Skeletal muscle tissue (tissue), 3 donors: ENCODE measurements at regions not wholly inside any gene's neighbourhood (a gene's known extent, or its start where the extent isn't known, plus 50 kb on each side); places are given as distances from the start of the nearest gene placed in this dataset.

Experiments used
- H3K27ac ChIP-seq: one replicate; pipeline ENCODE4 v1.7.0; 2013; ENCODE audit warnings: mild to moderate bottlenecking, low read depth, low read length, inconsistent platforms
- H3K27me3 ChIP-seq, 3 donors: one replicate each; pipeline ENCODE4 v1.7.0; 2013; ENCODE audit warnings: low read length in 3 of 3; ENCODE audit not compliant: control insufficient read depth in 3 of 3, insufficient read depth in 3 of 3
- H3K36me3 ChIP-seq, 3 donors: one replicate each; pipeline ENCODE4 v1.7.0; 2013; ENCODE audit warnings: low read length in 3 of 3; ENCODE audit not compliant: control insufficient read depth in 3 of 3, insufficient read depth in 3 of 3
- H3K4me1 ChIP-seq, 3 donors: one replicate each; pipeline ENCODE4 v1.7.0; 2013; ENCODE audit warnings: low read length in 3 of 3, mild to moderate bottlenecking in 3 of 3; ENCODE audit not compliant: control insufficient read depth in 3 of 3, insufficient read depth in 3 of 3
- H3K4me3 ChIP-seq, 3 donors: one replicate each; pipeline ENCODE4 v1.7.0; 2013; ENCODE audit warnings: low read length in 3 of 3
- H3K9ac ChIP-seq, 3 donors: one replicate each; pipeline ENCODE4 v1.7.0; 2013; ENCODE audit warnings: low read length in 3 of 3, mild to moderate bottlenecking in 3 of 3, moderate library complexity in 2 of 3, low read depth in 1 of 3
- H3K9me3 ChIP-seq, 3 donors: one replicate each; pipeline ENCODE4 v1.7.0; 2013; ENCODE audit warnings: low read length in 3 of 3; ENCODE audit not compliant: control insufficient read depth in 3 of 3
- donor health status: Osteomylitis.

- Histone ChIP-seq H3K27me3 (no peaks in the 10 kb centered on the region), H3K27ac (no peak overlapping the region), H3K4me1 (no peaks in the 10 kb centered on the region), H3K4me3 (no peak overlapping the region), H3K9ac (no peak overlapping the region), H3K9me3 (no peaks in the 10 kb centered on the region), H3K36me3 (no peaks in the 10 kb centered on the region)
These were observed 55.9 kb downstream of the BHLHE40 start for GRCh38 chr3:5035113-5035512.

GRCh38 chr3:5035692-5036391 lies 56.6 kb downstream of the BHLHE40 start:
- H3K9ac ChIP-seq, result no peak overlapping the region
- H3K27me3 ChIP-seq, result no peaks in the 10 kb centered on the region
- H3K4me3 ChIP-seq, result no peak overlapping the region
- no peaks in the 10 kb centered on the region for H3K9me3 ChIP-seq
- H3K27ac ChIP-seq, result no peak overlapping the region
- no peaks in the 10 kb centered on the region for H3K4me1 ChIP-seq
- no peaks in the 10 kb centered on the region for H3K36me3 ChIP-seq

- no peaks in the 10 kb centered on the region for H3K9me3 ChIP-seq
- no peaks in the 10 kb centered on the region for H3K4me1 ChIP-seq
- H3K27me3 ChIP-seq, result no peaks in the 10 kb centered on the region
- no peak overlapping the region for H3K4me3 ChIP-seq
- H3K36me3 ChIP-seq, result no peaks in the 10 kb centered on the region
- no peak overlapping the region for H3K9ac ChIP-seq
- no peak overlapping the region for H3K27ac ChIP-seq
These were observed 57.1 kb downstream of the BHLHE40 start for GRCh38 chr3:5036392-5036766.

GRCh38 chr3:5036858-5037257 lies 57.6 kb downstream of the BHLHE40 start:
- Histone ChIP-seq H3K4me1 (no peaks in the 10 kb centered on the region), H3K9ac (no peak overlapping the region), H3K4me3 (no peak overlapping the region), H3K27me3 (no peaks in the 10 kb centered on the region), H3K36me3 (no peaks in the 10 kb centered on the region), H3K9me3 (no peaks in the 10 kb centered on the region), H3K27ac (no peak overlapping the region)

- Histone ChIP-seq H3K9ac (no peak overlapping the region), H3K27ac (no peak overlapping the region), H3K4me3 (no peak overlapping the region), H3K9me3 (no peaks in the 10 kb centered on the region), H3K36me3 (no peaks in the 10 kb centered on the region), H3K4me1 (no peaks in the 10 kb centered on the region), H3K27me3 (no peaks in the 10 kb centered on the region)
These were observed 60.3 kb downstream of the BHLHE40 start for GRCh38 chr3:5039585-5039984.

- H3K27ac ChIP-seq, result no peak overlapping the region
- no peaks in the 10 kb centered on the region for H3K36me3 ChIP-seq
- no peaks in the 10 kb centered on the region for H3K9me3 ChIP-seq
- no peaks in the 10 kb centered on the region for H3K4me1 ChIP-seq
- H3K4me3 ChIP-seq, result no peak overlapping the region
- no peaks in the 10 kb centered on the region for H3K27me3 ChIP-seq
- no peak overlapping the region for H3K9ac ChIP-seq
These were observed 62.1 kb downstream of the BHLHE40 start for GRCh38 chr3:5041315-5041714.

- Histone ChIP-seq H3K36me3 (no peaks in the 10 kb centered on the region), H3K27me3 (no peaks in the 10 kb centered on the region), H3K9ac (no peak overlapping the region), H3K4me3 (no peak overlapping the region), H3K4me1 (peaks cover under 1 to 15% (median 14%) of the 10 kb centered on the region in 3 donors), H3K9me3 (no peaks in the 10 kb centered on the region), H3K27ac (no peak overlapping the region)
These were observed 66.7 kb downstream of the BHLHE40 start for GRCh38 chr3:5045961-5046360.

GRCh38 chr3:5047764-5048419 lies 68.7 kb downstream of the BHLHE40 start:
- no peak overlapping the region for H3K4me3 ChIP-seq
- no peaks in the 10 kb centered on the region for H3K27me3 ChIP-seq
- H3K9me3 ChIP-seq, result no peaks in the 10 kb centered on the region
- H3K4me1 ChIP-seq, result peaks cover 13 to 31% (median 28%) of the 10 kb centered on the region in 3 donors
- H3K36me3 ChIP-seq, result no peaks in the 10 kb centered on the region
- no peak overlapping the region for H3K9ac ChIP-seq
- no peak overlapping the region for H3K27ac ChIP-seq

- peaks cover 20 to 40% (median 35%) of the 10 kb centered on the region in 3 donors for H3K4me1 ChIP-seq
- H3K4me3 ChIP-seq, result no peak overlapping the region
- H3K27me3 ChIP-seq, result no peaks in the 10 kb centered on the region
- H3K27ac ChIP-seq, result peak overlapping the region; percentile 87
- H3K9me3 ChIP-seq, result no peaks in the 10 kb centered on the region
- H3K36me3 ChIP-seq, result no peaks in the 10 kb centered on the region
- peak overlapping the region; percentile 2 to 72 (median 11) for H3K9ac ChIP-seq
These were observed 70.3 kb upstream of the ARL8B start for GRCh38 chr3:5051772-5052171.

GRCh38 chr3:5052247-5052646 lies 69.8 kb upstream of the ARL8B start:
- Histone ChIP-seq H3K4me3 (no peak overlapping the region), H3K4me1 (peaks cover 22 to 43% (median 39%) of the 10 kb centered on the region in 3 donors), H3K27me3 (no peaks in the 10 kb centered on the region), H3K27ac (peak overlapping the region; percentile 87), H3K36me3 (no peaks in the 10 kb centered on the region), H3K9me3 (no peaks in the 10 kb centered on the region), H3K9ac (no peak overlapping the region)
